ENCODE measurements at regions not wholly inside any gene's neighbourhood (a gene's known extent, or its start where the extent isn't known, plus 50 kb on each side); places are given as distances from the start of the nearest gene placed in this dataset.
"Not testable (repeated sequence)": the region's sequence is repeated elsewhere in the genome, so short reads cannot be mapped to it uniquely, and the experiment has no call there.

GRCh38 chr10:100664316-100665149 lies 80.8 kb upstream of the PAX2 start:
- no peak for DNase-seq (ENCODE audit: low spot score)

GRCh38 chr10:100666634-100667033 lies 78.7 kb upstream of the PAX2 start:
- not testable (repeated sequence) for DNase-seq (ENCODE audit: low spot score)

GRCh38 chr10:100669616-100670015 lies 75.8 kb upstream of the PAX2 start:
- no peak for DNase-seq (ENCODE audit: low spot score)

- no peak for DNase-seq (ENCODE audit: low spot score)
Observed at GRCh38 chr10:100670368-100670767, 75.0 kb upstream of the PAX2 start.

GRCh38 chr10:100670828-100671479 lies 74.4 kb upstream of the PAX2 start:
- peak; percentile 81 for DNase-seq (ENCODE audit: low spot score)

GRCh38 chr10:100672199-100672598 lies 73.2 kb upstream of the PAX2 start:
- no peak for DNase-seq (ENCODE audit: low spot score)

GRCh38 chr10:100677290-100677945 lies 68.0 kb upstream of the PAX2 start:
- DNase-seq (ENCODE audit: low spot score), result no peak

- DNase-seq (ENCODE audit: low spot score), result no peak
Observed at GRCh38 chr10:100679327-100679726, 66.1 kb upstream of the PAX2 start.

- no peak for DNase-seq (ENCODE audit: low spot score)
Observed at GRCh38 chr10:100683004-100683403, 62.4 kb upstream of the PAX2 start.

- no peak for DNase-seq (ENCODE audit: low spot score)
Observed at GRCh38 chr10:100683545-100684300, 61.7 kb upstream of the PAX2 start.

- DNase-seq (ENCODE audit: low spot score), result no peak
Observed at GRCh38 chr10:100684688-100685235, 60.6 kb upstream of the PAX2 start.

- DNase-seq (ENCODE audit: low spot score), result no peak
Observed at GRCh38 chr10:100685331-100685730, 60.1 kb upstream of the PAX2 start.

- DNase-seq (ENCODE audit: low spot score), result no peak
Observed at GRCh38 chr10:100687143-100688003, 58.0 kb upstream of the PAX2 start.

- DNase-seq (ENCODE audit: low spot score), result no peak
Observed at GRCh38 chr10:100688201-100688600, 57.2 kb upstream of the PAX2 start.

GRCh38 chr10:100693821-100694220 lies 51.6 kb upstream of the PAX2 start:
- no peak for DNase-seq (ENCODE audit: low spot score)

Measured in GM03348 (cell line).